ENCODE measurements at regions not wholly inside any gene's neighbourhood (a gene's known extent, or its start where the extent isn't known, plus 50 kb on each side); places are given as distances from the start of the nearest gene placed in this dataset.

DNA sequence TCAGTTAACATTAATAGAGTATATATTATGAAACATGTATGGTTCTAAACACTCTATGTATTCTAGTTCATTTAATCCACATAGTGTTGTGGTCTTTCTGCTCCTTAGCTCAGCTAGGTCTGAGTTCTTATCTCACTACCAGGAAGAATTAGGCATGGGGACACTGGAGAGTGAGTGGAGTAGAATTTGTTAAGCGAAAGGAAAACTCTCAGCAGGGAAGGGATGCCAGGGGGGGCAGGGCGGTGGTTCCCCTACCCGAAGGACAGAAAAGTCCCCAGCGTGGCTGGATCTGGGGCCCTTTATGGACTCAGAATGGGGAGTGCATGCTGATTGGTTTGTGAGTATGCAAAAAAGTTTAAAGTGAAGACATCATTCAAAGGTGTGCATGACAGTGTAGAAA lies 727.5 kb downstream of the TBC1D32 start:
- H4K91ac ChIP-seq (replicated peaks; ENCODE audit: insufficient read length, low read length): no peak overlapping the region
- H2AK5ac ChIP-seq (ENCODE audit: low read depth, low read length): no peak overlapping the region
- WGBS, 2 experiments (ENCODE audit: extremely low coverage in 1 of 2, insufficient coverage in 1 of 2, insufficient read length in 1 of 2, insufficient replicate concordance in 2 of 2, low coverage in 1 of 2, low lambda C conversion rate in 2 of 2, missing lambda C conversion rate in 1 of 2): 46% methylated on average over 4 of the region's 4 CpGs; no CpG with 5 or more reads in 1 of the 2 experiments
- no peak overlapping the region for H3K56ac ChIP-seq (replicated peaks; ENCODE audit: insufficient read length, low read depth, low read length)
- DNase-seq (ENCODE audit: low read depth in 1 of 2, low spot score in 2 of 2) (no peak), FAIRE-seq (no peak)
- no peak overlapping the region for H2BK20ac ChIP-seq (ENCODE audit: low read length)
- CTCF ChIA-PET (ENCODE audit: partially characterized antibody): interaction anchor here (0.6 to 1.3 kb wide), 4 partner anchors 8 to 206 kb away, joined by 3 to 8 read pairs (median 4); no protein-coding TSS in a partner anchor
- H3K23ac ChIP-seq (ENCODE audit: insufficient read length): no peak overlapping the region
- no peak overlapping the region for H2AFZ ChIP-seq (ENCODE audit: low read length)
- H4K8ac ChIP-seq (ENCODE audit: extremely low read depth, insufficient read depth, low read length): no peak overlapping the region
- no peaks in the 10 kb centered on the region for H3K36me3 ChIP-seq (ENCODE audit: control insufficient read depth in 2 of 4, insufficient read depth in 4 of 4, low read length in 3 of 4)
- H3K27ac ChIP-seq (ENCODE audit: low read depth, low read length): no peak overlapping the region
- H2BK15ac ChIP-seq (ENCODE audit: low read length): no peak overlapping the region
- no peak overlapping the region for H3K14ac ChIP-seq (ENCODE audit: insufficient read length)
- no peak overlapping the region for H2BK120ac ChIP-seq (replicated peaks; ENCODE audit: low read depth, low read length)
- no peaks in the 10 kb centered on the region for H4K20me1 ChIP-seq (replicated peaks in 1 of 2; ENCODE audit: control insufficient read depth in 1 of 2, insufficient read depth in 2 of 2, low read length in 2 of 2)
- no peak overlapping the region for H2BK5ac ChIP-seq (ENCODE audit: low read depth, low read length)
- H3K9ac ChIP-seq (replicated peaks in 1 of 4; ENCODE audit: extremely low read depth in 1 of 4, low read depth in 3 of 4, low read length in 3 of 4): no peak overlapping the region
- no peaks in the 10 kb centered on the region for H3K79me2 ChIP-seq (ENCODE audit: control insufficient read depth in 1 of 2, insufficient read depth in 2 of 2, low read length in 2 of 2)
- no peak overlapping the region for H4K5ac ChIP-seq (ENCODE audit: insufficient read length, low read depth, low read length)
- no peaks in the 10 kb centered on the region for H3K9me3 ChIP-seq (ENCODE audit: insufficient read depth in 2 of 2, low read depth in 1 of 2, low read length in 1 of 2)
- no peaks in the 10 kb centered on the region for H3K79me1 ChIP-seq (ENCODE audit: low read depth, low read length)
- no peak overlapping the region for H2BK12ac ChIP-seq (ENCODE audit: low read depth, low read length)
- H3K4ac ChIP-seq (replicated peaks; ENCODE audit: insufficient read length, low read depth, low read length): no peak overlapping the region
- H3K27me3 ChIP-seq (replicated peaks in 1 of 4; ENCODE audit: control insufficient read depth in 3 of 4, extremely low read depth in 1 of 4, insufficient read depth in 3 of 4, low read length in 3 of 4): peaks cover 0 to 1% (median 0%) of the 10 kb centered on the region in 4 experiments; a peak in 1 of 7 replicates
- POLR2A ChIA-PET (ENCODE audit: partially characterized antibody): no interaction called here
- H3K23me2 ChIP-seq (ENCODE audit: low read depth, low read length): no peaks in the 10 kb centered on the region
- no peak overlapping the region for H3K4me3 ChIP-seq (ENCODE audit: extremely low read depth in 1 of 4, insufficient read depth in 2 of 4, low read depth in 3 of 4, low read length in 4 of 4)
- H3K4me2 ChIP-seq (ENCODE audit: insufficient read depth in 1 of 2, low read depth in 2 of 2, low read length in 2 of 2): no peak overlapping the region
- H3K18ac ChIP-seq (ENCODE audit: extremely low read depth, low read length): no peak overlapping the region
- H3K4me1 ChIP-seq (replicated peaks in 1 of 4; ENCODE audit: control insufficient read depth in 3 of 4, insufficient read depth in 4 of 4, low read length in 3 of 4): peaks cover 0 to 2% (median 0%) of the 10 kb centered on the region in 4 experiments; a peak in 1 of 7 replicates
- TF ChIP-seq POLR2AphosphoS5 (IDR thresholded peaks at IDR 0.05; ENCODE audit: low read depth, low read length): no peak
- no peak for TF ChIP-seq EGR1 (IDR thresholded peaks at IDR 0.05; ENCODE audit: borderline replicate concordance, low read depth, low read length)
- TF ChIP-seq YY1 (IDR thresholded peaks at IDR 0.05; ENCODE audit: low read depth, low read length): no peak
- no peak for TF ChIP-seq TAF7 (optimal IDR thresholded peaks at IDR 0.05; ENCODE audit: borderline replicate concordance, low read depth, low read length)
- TF ChIP-seq RFX5 (IDR thresholded peaks at IDR 0.05; ENCODE audit: borderline replicate concordance, low read depth, low read length): no peak
- no peak for TF ChIP-seq POU5F1 (IDR thresholded peaks at IDR 0.05; ENCODE audit: low read depth, low read length)
- no peak for TF ChIP-seq MAFK (IDR thresholded peaks at IDR 0.05; ENCODE audit: low read depth, low read length)
- no peak for TF ChIP-seq EP300 (IDR thresholded peaks at IDR 0.05; ENCODE audit: borderline replicate concordance in 1 of 2, low read depth in 2 of 2, low read length in 2 of 2)
- TF ChIP-seq RAD21 (IDR thresholded peaks at IDR 0.05 in 1 of 2, conservative IDR thresholded peaks at IDR 0.05 in 1 of 2; ENCODE audit: low read depth in 2 of 2, low read length in 2 of 2): no peak
